Fibroblast of mammary gland (primary cell): ENCODE measurements at regions not wholly inside any gene's neighbourhood (a gene's known extent, or its start where the extent isn't known, plus 50 kb on each side); places are given as distances from the start of the nearest gene placed in this dataset.

Experiments used
- DNase-seq: peaks from one replicate; pipeline ENCODE4 v3.0.0-alpha.2; 2010; ENCODE audit warnings: low read depth
- H3K4me3 ChIP-seq: 2 replicates; pipeline ENCODE4 v1.5.1; 2011; ENCODE audit warnings: low read depth, mild to moderate bottlenecking, low read length, moderate library complexity; ENCODE audit not compliant: control insufficient read depth
- CTCF ChIP-seq: conservative IDR thresholded peaks from 2 replicates; pipeline ENCODE4 v1.5.1; 2011; ENCODE audit warnings: low read depth, low read length, inconsistent platforms; ENCODE audit not compliant: control insufficient read depth, insufficient read depth

GRCh38 chr5:92421196-92421595, 1038.1 kb upstream of the ARRDC3 start:
- H3K4me3 ChIP-seq, result no peak overlapping the region
- no peak for TF ChIP-seq CTCF
- DNase-seq, result no peak

- no peak overlapping the region for H3K4me3 ChIP-seq
- TF ChIP-seq CTCF, result no peak
- no peak for DNase-seq
Observed at GRCh38 chr5:92419261-92419660, 1036.1 kb upstream of the ARRDC3 start.

GRCh38 chr5:92418341-92418740, 1035.2 kb upstream of the ARRDC3 start:
- TF ChIP-seq CTCF, result no peak
- no peak overlapping the region for H3K4me3 ChIP-seq
- peak; percentile 18 for DNase-seq

GRCh38 chr5:92409134-92409533, 1026.0 kb upstream of the ARRDC3 start:
- TF ChIP-seq CTCF, result no peak
- DNase-seq, result peak; percentile 72

GRCh38 chr5:92402956-92403702, 1020.0 kb upstream of the ARRDC3 start:
- DNase-seq, result no peak

More at GRCh38 chr5:92409134-92409533, 1026.0 kb upstream of the ARRDC3 start:
- no peak overlapping the region for H3K4me3 ChIP-seq

GRCh38 chr5:92402045-92402444, 1018.9 kb upstream of the ARRDC3 start:
- peak; percentile 68 for DNase-seq
- H3K4me3 ChIP-seq, result no peak overlapping the region
- no peak for TF ChIP-seq CTCF

More at GRCh38 chr5:92402956-92403702, 1020.0 kb upstream of the ARRDC3 start:
- TF ChIP-seq CTCF, result no peak
- no peak overlapping the region for H3K4me3 ChIP-seq
